H1 (cell line): ENCODE measurements at regions not wholly inside any gene's neighbourhood (a gene's known extent, or its start where the extent isn't known, plus 50 kb on each side); places are given as distances from the start of the nearest gene placed in this dataset.
"Not testable (repeated sequence)": the region's sequence is repeated elsewhere in the genome, so short reads cannot be mapped to it uniquely, and the experiment has no call there.

Experiments used
- CTCF ChIA-PET: fragments of 300-600 bp; sonication (Branson Sonifier 250); formaldehyde crosslinking; loops from one replicate; lab custom pipeline; 2021; ENCODE audit not compliant: partially characterized antibody; lab: Charles Lee
- POLR2A ChIA-PET: fragments of 300-600 bp; sonication (Branson Sonifier 250); formaldehyde crosslinking; loops from one replicate; lab custom pipeline; 2021; ENCODE audit warnings: inconsistent platforms; ENCODE audit not compliant: partially characterized antibody; lab: Charles Lee
- DNase-seq, 2 experiments: peaks; one replicate each; pipeline versions ENCODE4 v3.0.0 to v3.0.0-alpha.2; 2010 to 2022; ENCODE audit warnings: low spot score in 2 of 2, low read depth in 1 of 2, mixed read lengths in 1 of 2
- FAIRE-seq: peaks from 2 replicates; lab custom pipeline; 2011; peaks lifted over from hg19 to GRCh38; lab: Jason Lieb, UNC
- H2AFZ ChIP-seq: 2 replicates; pipeline ENCODE4 v1.8.1; 2012; ENCODE audit warnings: low read length, inconsistent platforms
- H2AK5ac ChIP-seq: 2 replicates; pipeline ENCODE4 v1.6.1; 2013; ENCODE audit warnings: low read depth, low read length
- H2BK120ac ChIP-seq: replicated peaks from 2 replicates; pipeline ENCODE3; 2013; ENCODE audit warnings: low read depth, low read length, inconsistent platforms
- H2BK12ac ChIP-seq: 2 replicates; pipeline ENCODE4 v1.6.1; 2013; ENCODE audit warnings: low read depth, low read length
- H2BK15ac ChIP-seq: 2 replicates; pipeline ENCODE4 v1.6.1; 2013; ENCODE audit warnings: low read length
- H2BK20ac ChIP-seq: 2 replicates; pipeline ENCODE4 v1.6.1; 2013; ENCODE audit warnings: low read length
- H2BK5ac ChIP-seq: 2 replicates; pipeline ENCODE4 v1.6.1; 2013; ENCODE audit warnings: low read depth, low read length
- H3K14ac ChIP-seq: 2 replicates; pipeline ENCODE4 v1.6.1; 2013; ENCODE audit warnings: inconsistent platforms; ENCODE audit not compliant: insufficient read length
- H3K18ac ChIP-seq: 2 replicates; pipeline ENCODE4 v1.6.1; 2013; ENCODE audit warnings: low read length; ENCODE audit errors: extremely low read depth
- H3K23ac ChIP-seq: 2 replicates; pipeline ENCODE4 v1.6.1; 2013; ENCODE audit warnings: inconsistent platforms; ENCODE audit not compliant: insufficient read length
- H3K23me2 ChIP-seq: 2 replicates; pipeline ENCODE4 v1.6.1; 2013; ENCODE audit warnings: low read depth, low read length
- H3K27ac ChIP-seq: 2 replicates; pipeline ENCODE4 v1.6.1; 2011; ENCODE audit warnings: low read depth, low read length, inconsistent platforms
- H3K27me3 ChIP-seq, 4 experiments: replicated peaks in 1 of 4; 1 replicate in 1 of 4; 2 replicates in 3 of 4; pipeline versions ENCODE4 v1.6.1 to v1.8.1; 2011 to 2013; ENCODE audit warnings: low read length in 3 of 4, mild to moderate bottlenecking in 3 of 4, inconsistent platforms in 2 of 4, mixed read lengths in 2 of 4, moderate library complexity in 1 of 4; ENCODE audit not compliant: control insufficient read depth in 3 of 4, insufficient read depth in 3 of 4; ENCODE audit errors: extremely low read depth in 1 of 4
- H3K36me3 ChIP-seq, 4 experiments: 2 replicates each; pipeline versions ENCODE4 v1.6.1 to v1.8.1; 2011 to 2013; ENCODE audit warnings: mild to moderate bottlenecking in 4 of 4, low read length in 3 of 4, moderate library complexity in 2 of 4, control low read depth in 1 of 4, inconsistent platforms in 1 of 4; ENCODE audit not compliant: insufficient read depth in 4 of 4, control insufficient read depth in 2 of 4
- H3K4ac ChIP-seq: replicated peaks from 2 replicates; pipeline ENCODE3; 2013; ENCODE audit warnings: low read length, low read depth, mixed read lengths, inconsistent platforms; ENCODE audit not compliant: insufficient read length
- H3K4me1 ChIP-seq, 4 experiments: replicated peaks in 1 of 4; 1 replicate in 1 of 4; 2 replicates in 3 of 4; pipeline versions ENCODE4 v1.6.1 to v1.8.1; 2011 to 2013; ENCODE audit warnings: low read length in 3 of 4, inconsistent platforms in 2 of 4, mixed read lengths in 1 of 4; ENCODE audit not compliant: insufficient read depth in 4 of 4, control insufficient read depth in 3 of 4
- H3K4me2 ChIP-seq, 2 experiments: 2 replicates each; pipeline versions ENCODE4 v1.6.1 to v1.8.1; 2011 to 2013; ENCODE audit warnings: low read depth in 2 of 2, low read length in 2 of 2, control low read depth in 1 of 2, inconsistent platforms in 1 of 2, mild to moderate bottlenecking in 1 of 2; ENCODE audit not compliant: insufficient read depth in 1 of 2
- H3K4me3 ChIP-seq, 4 experiments: fragments of 200-600, 300-600 bp in 1 of 4; sonication (generic), shearing (Covaris generic), sonication (Bioruptor Twin) in 1 of 4; 2 replicates each; pipeline versions ENCODE4 v1.5.1 to v1.8.1; 2011 to 2016; ENCODE audit warnings: low read length in 4 of 4, low read depth in 3 of 4, control low read depth in 2 of 4, inconsistent platforms in 2 of 4, mild to moderate bottlenecking in 2 of 4, mixed read lengths in 1 of 4, moderate library complexity in 1 of 4; ENCODE audit not compliant: insufficient read depth in 2 of 4; ENCODE audit errors: extremely low read depth in 1 of 4
- H3K56ac ChIP-seq: replicated peaks from 2 replicates; pipeline ENCODE3; 2013; ENCODE audit warnings: low read depth, mild to moderate bottlenecking, mixed read lengths, low read length, inconsistent platforms; ENCODE audit not compliant: insufficient read length
- H3K79me1 ChIP-seq: 2 replicates; pipeline ENCODE4 v1.6.1; 2013; ENCODE audit warnings: low read depth, low read length, control low read depth
- H3K79me2 ChIP-seq, 2 experiments: 2 replicates each; pipeline versions ENCODE4 v1.6.1 to v1.8.1; 2012 to 2013; ENCODE audit warnings: low read length in 2 of 2, mild to moderate bottlenecking in 2 of 2, inconsistent platforms in 1 of 2; ENCODE audit not compliant: insufficient read depth in 2 of 2, control insufficient read depth in 1 of 2
- H3K9ac ChIP-seq, 4 experiments: replicated peaks in 1 of 4; 1 replicate in 1 of 4; 2 replicates in 3 of 4; pipeline versions ENCODE4 v1.6.1 to v1.8.1; 2011 to 2013; ENCODE audit warnings: low read depth in 3 of 4, low read length in 3 of 4, control low read depth in 2 of 4, mild to moderate bottlenecking in 2 of 4, moderate library complexity in 2 of 4, inconsistent platforms in 1 of 4; ENCODE audit errors: extremely low read depth in 1 of 4
- H3K9me3 ChIP-seq, 2 experiments: 2 replicates each; pipeline versions ENCODE4 v1.6.1 to v1.8.1; 2012 to 2013; ENCODE audit warnings: mild to moderate bottlenecking in 2 of 2, moderate library complexity in 2 of 2, control low read depth in 1 of 2, inconsistent platforms in 1 of 2, low read depth in 1 of 2, low read length in 1 of 2, mixed read lengths in 1 of 2; ENCODE audit not compliant: insufficient read depth in 2 of 2
- H4K20me1 ChIP-seq, 2 experiments: replicated peaks in 1 of 2; 2 replicates each; pipeline versions ENCODE3 to v1.8.1; 2011 to 2013; ENCODE audit warnings: inconsistent platforms in 2 of 2, low read length in 2 of 2, mild to moderate bottlenecking in 1 of 2; ENCODE audit not compliant: insufficient read depth in 2 of 2, control insufficient read depth in 1 of 2
- H4K5ac ChIP-seq: 2 replicates; pipeline ENCODE4 v1.6.1; 2013; ENCODE audit warnings: low read length, low read depth, mixed read lengths, inconsistent platforms; ENCODE audit not compliant: insufficient read length
- H4K8ac ChIP-seq: 2 replicates; pipeline ENCODE4 v1.8.0; 2013; ENCODE audit warnings: mild to moderate bottlenecking, moderate library complexity, low read length, inconsistent platforms; ENCODE audit not compliant: insufficient read depth; ENCODE audit errors: extremely low read depth
- H4K91ac ChIP-seq: replicated peaks from 2 replicates; pipeline ENCODE3; 2013; ENCODE audit warnings: low read length, mixed read lengths, inconsistent platforms; ENCODE audit not compliant: insufficient read length
- WGBS, 2 experiments: shearing (Covaris generic) in 1 of 2; methylation state at CpG; one replicate each; pipeline versions ENCODE4 v1.1.6 to v1.1.7; 2013 to 2015; ENCODE audit warnings: low lambda C conversion rate in 2 of 2, mixed read lengths in 2 of 2, inconsistent platforms in 1 of 2, low coverage in 1 of 2, missing lambda C conversion rate in 1 of 2; ENCODE audit not compliant: insufficient replicate concordance in 2 of 2, insufficient coverage in 1 of 2, insufficient read length in 1 of 2; ENCODE audit errors: extremely low coverage in 1 of 2, missing lambda C conversion rate in 1 of 2; 5-methylcytosine and 5-hydroxymethylcytosine counted together

DNA sequence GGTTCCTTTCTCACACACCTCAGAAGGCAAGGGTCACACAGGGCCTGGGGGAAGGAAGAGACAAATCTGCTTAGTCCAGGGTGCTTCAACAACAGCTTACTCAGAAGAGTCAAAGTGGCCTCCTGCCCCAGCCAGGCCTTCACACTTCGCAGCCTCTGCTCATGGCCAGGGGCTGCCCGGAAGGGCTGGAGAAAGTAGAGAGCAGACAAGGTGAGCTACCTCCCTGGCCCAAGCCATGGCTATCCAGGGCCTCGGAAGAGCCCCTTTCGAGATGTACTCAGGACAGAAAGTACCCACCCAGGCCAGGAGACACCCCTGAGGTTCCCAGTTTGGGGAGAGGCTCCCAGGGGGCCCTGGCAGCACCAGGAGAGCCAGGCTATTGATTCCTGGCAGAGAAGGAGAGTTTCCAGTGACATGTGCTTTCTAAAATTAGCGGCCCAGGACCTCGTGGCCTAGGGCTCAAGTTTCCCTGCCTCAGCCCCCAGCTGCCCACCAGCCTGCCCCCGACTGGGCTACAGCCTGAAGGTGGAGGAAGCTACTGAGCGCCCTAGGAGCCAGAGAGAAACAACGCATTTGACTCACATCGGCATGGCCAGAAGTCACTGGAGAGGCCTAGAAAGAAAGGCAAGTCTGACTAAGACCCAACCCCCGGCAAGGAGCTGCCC, 533.2 kb downstream of the TP53TG3F start:
- H4K91ac ChIP-seq, H3K27me3 ChIP-seq, H3K23ac ChIP-seq, H3K9ac ChIP-seq, H2BK12ac ChIP-seq, H4K8ac ChIP-seq, H2AK5ac ChIP-seq, H3K79me2 ChIP-seq, H2BK5ac ChIP-seq, H3K18ac ChIP-seq, H3K4ac ChIP-seq, H2BK120ac ChIP-seq, H2BK15ac ChIP-seq, H4K5ac ChIP-seq, H3K4me3 ChIP-seq, H3K14ac ChIP-seq, CTCF ChIA-PET, H3K4me2 ChIP-seq, POLR2A ChIA-PET, H2BK20ac ChIP-seq, H2AFZ ChIP-seq, H3K79me1 ChIP-seq, H4K20me1 ChIP-seq, H3K27ac ChIP-seq, H3K36me3 ChIP-seq, H3K4me1 ChIP-seq, DNase-seq, H3K56ac ChIP-seq, H3K23me2 ChIP-seq, FAIRE-seq: not testable (repeated sequence)
- 77% methylated on average over 8 of the region's 11 CpGs; no CpG with 5 or more reads in 1 of the 2 experiments for WGBS, 2 experiments
- H3K9me3 ChIP-seq = peaks cover 0 to 41% of the 10 kb centered on the region in 2 experiments; a peak in 2 of 4 replicates

DNA sequence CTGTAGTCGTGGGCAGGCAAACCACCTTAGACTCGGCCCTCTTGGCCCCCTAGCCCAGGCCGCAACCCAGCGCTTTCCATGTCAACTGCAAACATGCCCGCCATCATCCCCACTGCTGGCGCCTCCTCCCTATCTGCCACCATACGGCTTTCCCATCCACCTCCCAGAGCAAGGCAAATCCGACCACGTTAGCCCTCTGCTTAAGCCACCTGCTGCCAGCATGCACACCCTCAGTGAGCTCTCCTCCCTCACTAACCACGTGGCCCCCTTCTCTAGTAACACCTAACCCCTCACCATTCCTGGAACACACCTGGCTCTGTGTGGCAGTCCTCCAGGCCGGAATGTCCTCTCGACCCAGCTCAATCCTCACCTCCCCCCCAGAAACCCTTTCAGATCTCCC, 534.8 kb downstream of the TP53TG3F start:
- FAIRE-seq, H2BK5ac ChIP-seq, H3K27me3 ChIP-seq, H2BK20ac ChIP-seq, H4K5ac ChIP-seq, H3K27ac ChIP-seq, CTCF ChIA-PET, H2BK120ac ChIP-seq, H4K8ac ChIP-seq, H3K36me3 ChIP-seq, H2AFZ ChIP-seq, H4K91ac ChIP-seq, H3K18ac ChIP-seq, H3K14ac ChIP-seq, H2BK12ac ChIP-seq, H3K4me1 ChIP-seq, H3K4me2 ChIP-seq, H2AK5ac ChIP-seq, H3K79me2 ChIP-seq, H3K4me3 ChIP-seq, H3K56ac ChIP-seq, H2BK15ac ChIP-seq, H3K4ac ChIP-seq, H3K79me1 ChIP-seq, POLR2A ChIA-PET, H3K23me2 ChIP-seq, H3K23ac ChIP-seq, H3K9ac ChIP-seq, DNase-seq, H4K20me1 ChIP-seq: not testable (repeated sequence)
- H3K9me3 ChIP-seq = peaks cover 0 to 37% of the 10 kb centered on the region in 2 experiments; a peak in 2 of 4 replicates
- 68% methylated on average over 3 of the region's 12 CpGs; no CpG with 5 or more reads in 1 of the 2 experiments for WGBS, 2 experiments
